ENCODE measurements at regions not wholly inside any gene's neighbourhood (a gene's known extent, or its start where the extent isn't known, plus 50 kb on each side); places are given as distances from the start of the nearest gene placed in this dataset.

DNA sequence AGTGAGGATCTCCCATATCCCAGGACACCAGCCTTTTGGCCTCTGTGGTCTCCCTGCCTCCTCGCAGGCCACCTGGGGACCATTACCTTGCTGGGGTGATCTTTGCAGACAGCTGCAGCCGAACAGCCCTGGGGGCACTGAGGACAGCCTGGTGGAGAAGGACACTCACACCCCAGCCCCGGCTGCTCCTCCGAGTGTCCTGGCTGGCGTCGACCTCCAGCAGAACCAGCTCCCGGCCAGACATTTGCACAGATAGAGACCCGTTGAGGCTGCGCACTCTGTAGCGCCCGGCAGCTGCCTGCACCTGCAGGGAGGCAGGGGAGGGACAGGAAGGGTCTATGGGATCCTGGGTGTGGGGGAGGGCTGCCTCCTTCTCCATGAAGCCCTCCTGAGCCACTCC is 90.3 kb downstream of the RMI2 start:
- no peaks in the 10 kb centered on the region for H3K79me2 ChIP-seq (ENCODE audit: low read length)
- no peaks in the 10 kb centered on the region for H3K9me3 ChIP-seq (replicated peaks; ENCODE audit: insufficient read depth, low read length)
- H3K27me3 ChIP-seq (replicated peaks; ENCODE audit: insufficient read depth, low read length), result no peaks in the 10 kb centered on the region
- H3F3A ChIP-seq (ENCODE audit: insufficient read depth, low read length), result no peaks in the 10 kb centered on the region
- H3K4me1 ChIP-seq (ENCODE audit: low read length), result no peaks in the 10 kb centered on the region
- H2AFZ ChIP-seq (ENCODE audit: low read length), result no peak overlapping the region
- no peak overlapping the region for H3K27ac ChIP-seq (ENCODE audit: low read length)
- no peaks in the 10 kb centered on the region for H3K36me3 ChIP-seq (replicated peaks; ENCODE audit: insufficient read depth, low read length)
- DNase-seq, result no peak
- H3K4me2 ChIP-seq (ENCODE audit: low read depth, low read length), result no peak overlapping the region
- TF ChIP-seq EZH2phosphoT487 (IDR thresholded peaks at IDR 0.05; ENCODE audit: low read length) (no peak), EZH2 (optimal IDR thresholded peaks at IDR 0.05; ENCODE audit: low read depth, low read length) (no peak)
- TF ChIP-seq, protein P1, sequence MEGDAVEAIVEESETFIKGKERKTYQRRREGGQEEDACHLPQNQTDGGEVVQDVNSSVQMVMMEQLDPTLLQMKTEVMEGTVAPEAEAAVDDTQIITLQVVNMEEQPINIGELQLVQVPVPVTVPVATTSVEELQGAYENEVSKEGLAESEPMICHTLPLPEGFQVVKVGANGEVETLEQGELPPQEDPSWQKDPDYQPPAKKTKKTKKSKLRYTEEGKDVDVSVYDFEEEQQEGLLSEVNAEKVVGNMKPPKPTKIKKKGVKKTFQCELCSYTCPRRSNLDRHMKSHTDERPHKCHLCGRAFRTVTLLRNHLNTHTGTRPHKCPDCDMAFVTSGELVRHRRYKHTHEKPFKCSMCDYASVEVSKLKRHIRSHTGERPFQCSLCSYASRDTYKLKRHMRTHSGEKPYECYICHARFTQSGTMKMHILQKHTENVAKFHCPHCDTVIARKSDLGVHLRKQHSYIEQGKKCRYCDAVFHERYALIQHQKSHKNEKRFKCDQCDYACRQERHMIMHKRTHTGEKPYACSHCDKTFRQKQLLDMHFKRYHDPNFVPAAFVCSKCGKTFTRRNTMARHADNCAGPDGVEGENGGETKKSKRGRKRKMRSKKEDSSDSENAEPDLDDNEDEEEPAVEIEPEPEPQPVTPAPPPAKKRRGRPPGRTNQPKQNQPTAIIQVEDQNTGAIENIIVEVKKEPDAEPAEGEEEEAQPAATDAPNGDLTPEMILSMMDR (IDR thresholded peaks at IDR 0.05; ENCODE audit: low read length), result no peak
- H4K20me1 ChIP-seq (ENCODE audit: insufficient read depth, low read length), result no peaks in the 10 kb centered on the region
- H3K9ac ChIP-seq (ENCODE audit: low read length), result no peak overlapping the region
- no peak overlapping the region for H3K4me3 ChIP-seq (ENCODE audit: low read length)
- no peaks in the 10 kb centered on the region for H3K9me2 ChIP-seq (replicated peaks; ENCODE audit: insufficient read depth, low read length)

DNA sequence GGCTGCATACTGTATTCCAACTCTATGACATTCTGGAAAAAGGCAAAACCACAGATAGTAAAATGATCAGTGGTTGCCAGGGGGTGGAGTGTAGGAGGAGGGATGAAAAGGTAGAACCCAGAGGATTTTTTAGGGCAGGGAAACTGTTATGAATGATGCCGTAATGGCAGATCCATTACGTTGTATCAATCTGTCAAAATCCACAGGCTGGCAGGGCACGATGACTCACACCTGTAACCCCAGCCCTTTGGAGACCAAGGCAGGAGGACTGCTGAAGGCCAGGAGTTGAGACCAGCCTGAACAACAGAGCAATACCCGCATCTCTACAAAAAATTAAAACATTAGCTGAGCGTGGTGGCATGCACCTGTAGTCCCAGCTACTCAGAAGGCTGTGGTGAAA is 91.8 kb downstream of the RMI2 start:
- H3K9me2 ChIP-seq (replicated peaks; ENCODE audit: insufficient read depth, low read length), result no peaks in the 10 kb centered on the region
- no peaks in the 10 kb centered on the region for H3K9me3 ChIP-seq (replicated peaks; ENCODE audit: insufficient read depth, low read length)
- no peaks in the 10 kb centered on the region for H3K4me1 ChIP-seq (ENCODE audit: low read length)
- no peak overlapping the region for H3K9ac ChIP-seq (ENCODE audit: low read length)
- H3K27ac ChIP-seq (ENCODE audit: low read length), result no peak overlapping the region
- TF ChIP-seq EZH2 (optimal IDR thresholded peaks at IDR 0.05; ENCODE audit: low read depth, low read length) (no peak), EZH2phosphoT487 (IDR thresholded peaks at IDR 0.05; ENCODE audit: low read length) (no peak)
- TF ChIP-seq, protein P1 (IDR thresholded peaks at IDR 0.05; ENCODE audit: low read length), result no peak
- no peak overlapping the region for H3K4me3 ChIP-seq (ENCODE audit: low read length)
- no peaks in the 10 kb centered on the region for H3F3A ChIP-seq (ENCODE audit: insufficient read depth, low read length)
- no peaks in the 10 kb centered on the region for H3K36me3 ChIP-seq (replicated peaks; ENCODE audit: insufficient read depth, low read length)
- no peak for DNase-seq
- no peak overlapping the region for H2AFZ ChIP-seq (ENCODE audit: low read length)
- no peaks in the 10 kb centered on the region for H3K79me2 ChIP-seq (ENCODE audit: low read length)
- no peaks in the 10 kb centered on the region for H4K20me1 ChIP-seq (ENCODE audit: insufficient read depth, low read length)
- H3K27me3 ChIP-seq (replicated peaks; ENCODE audit: insufficient read depth, low read length), result no peaks in the 10 kb centered on the region
- no peak overlapping the region for H3K4me2 ChIP-seq (ENCODE audit: low read depth, low read length)

DNA sequence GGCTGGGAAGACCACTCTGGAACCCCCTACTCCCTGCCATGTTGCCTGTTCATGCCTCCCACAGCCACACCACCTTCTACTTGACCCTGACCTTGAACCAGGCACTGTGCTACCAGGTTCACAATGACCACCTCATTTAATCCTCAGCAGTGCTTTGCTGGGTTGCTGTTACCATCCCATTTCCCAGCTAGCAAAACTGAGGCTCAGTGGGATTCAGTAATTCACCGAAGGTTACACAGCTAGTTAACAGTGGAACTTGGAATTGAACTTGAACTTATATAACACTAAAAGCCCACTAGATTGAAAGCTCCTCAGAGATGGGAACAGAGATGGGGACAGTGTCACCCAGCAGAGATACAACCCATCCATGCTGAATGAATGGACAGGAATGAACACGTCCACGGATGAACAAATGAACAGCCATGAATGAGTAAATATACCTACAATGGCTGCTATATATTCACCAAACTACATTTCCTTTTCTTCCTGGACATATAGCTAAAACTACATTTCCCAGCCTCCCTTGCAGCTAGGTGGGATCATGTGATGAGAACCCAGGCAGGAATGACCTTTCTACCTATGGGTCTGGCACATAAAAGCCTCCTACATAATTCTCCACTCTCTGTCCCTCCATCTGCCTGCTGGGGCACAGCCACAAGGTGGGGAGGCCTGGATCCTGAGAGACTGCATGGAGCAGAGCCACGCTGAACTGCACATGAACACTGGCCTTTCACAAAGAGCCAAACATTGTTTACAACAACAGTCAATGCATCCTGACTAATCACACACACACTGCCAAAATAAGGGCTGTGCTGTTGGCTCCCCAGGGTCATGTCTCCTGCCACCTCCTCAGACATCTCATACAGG is 94.8 kb downstream of the RMI2 start:
- no peak overlapping the region for H3K4me2 ChIP-seq (ENCODE audit: low read depth, low read length)
- H3K4me1 ChIP-seq (ENCODE audit: low read length), result no peaks in the 10 kb centered on the region
- H3K9me2 ChIP-seq (replicated peaks; ENCODE audit: insufficient read depth, low read length), result no peaks in the 10 kb centered on the region
- TF ChIP-seq, protein P1 (IDR thresholded peaks at IDR 0.05; ENCODE audit: low read length), result no peak
- TF ChIP-seq EZH2 (optimal IDR thresholded peaks at IDR 0.05; ENCODE audit: low read depth, low read length), result no peak
- TF ChIP-seq EZH2phosphoT487 (IDR thresholded peaks at IDR 0.05; ENCODE audit: low read length), result no peak
- no peak for DNase-seq
- H3K9ac ChIP-seq (ENCODE audit: low read length), result no peak overlapping the region
- no peaks in the 10 kb centered on the region for H3K27me3 ChIP-seq (replicated peaks; ENCODE audit: insufficient read depth, low read length)
- H3K79me2 ChIP-seq (ENCODE audit: low read length), result no peaks in the 10 kb centered on the region
- H3K4me3 ChIP-seq (ENCODE audit: low read length), result no peak overlapping the region
- H3K27ac ChIP-seq (ENCODE audit: low read length), result no peak overlapping the region
- no peaks in the 10 kb centered on the region for H3F3A ChIP-seq (ENCODE audit: insufficient read depth, low read length)
- H3K9me3 ChIP-seq (replicated peaks; ENCODE audit: insufficient read depth, low read length), result no peaks in the 10 kb centered on the region
- H3K36me3 ChIP-seq (replicated peaks; ENCODE audit: insufficient read depth, low read length), result no peaks in the 10 kb centered on the region
- no peak overlapping the region for H2AFZ ChIP-seq (ENCODE audit: low read length)
- H4K20me1 ChIP-seq (ENCODE audit: insufficient read depth, low read length), result no peaks in the 10 kb centered on the region

Measured in MM.1S (cell line).